GM12891 (cell line): ENCODE measurements at regions not wholly inside any gene's neighbourhood (a gene's known extent, or its start where the extent isn't known, plus 50 kb on each side); places are given as distances from the start of the nearest gene placed in this dataset.

Source experiments
- POLR2A ChIP-seq: IDR thresholded peaks from 2 replicates; pipeline ENCODE4 v1.6.1; 2011; ENCODE audit warnings: low read depth, low read length, control low read depth
- TAF1 ChIP-seq: IDR thresholded peaks from 2 replicates; pipeline ENCODE4 v1.6.1; 2011; ENCODE audit warnings: low read depth, low read length, control low read depth

- TF ChIP-seq POLR2A = no peak
- TF ChIP-seq TAF1 = no peak
These were observed 813.3 kb upstream of the WWC1 start for GRCh38 chr5:167478188-167478587.
